ELR (cell line): ENCODE measurements at regions not wholly inside any gene's neighbourhood (a gene's known extent, or its start where the extent isn't known, plus 50 kb on each side); places are given as distances from the start of the nearest gene placed in this dataset.
A peak's percentile ranks its signal among the peaks of the same experiment; 100 is the strongest.
"Not testable (repeated sequence)": the region's sequence is repeated elsewhere in the genome, so short reads cannot be mapped to it uniquely, and the experiment has no call there.

Experiments used
- DNase-seq: peaks from one replicate; pipeline ENCODE4 v3.0.0-alpha.2; 2015; ENCODE audit warnings: low read depth

DNA sequence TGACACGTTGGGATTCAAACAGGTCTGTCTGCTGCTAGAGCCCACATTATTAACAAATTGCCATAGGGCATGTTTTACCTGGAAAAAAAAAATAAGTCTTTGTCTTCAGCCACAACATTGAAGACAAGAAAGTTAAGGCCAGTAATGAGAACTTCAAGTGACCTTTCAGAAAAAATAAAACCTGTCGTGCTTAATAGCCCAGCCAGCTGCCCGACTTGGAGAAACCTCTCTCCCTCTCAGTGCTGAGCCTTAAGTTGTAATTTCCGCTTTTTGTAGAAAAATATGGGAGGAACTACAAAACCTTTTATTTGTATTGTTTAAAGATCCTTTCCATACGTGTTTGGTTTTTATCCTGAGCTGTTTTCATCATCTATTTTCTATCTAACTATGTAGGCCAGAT, 454.3 kb upstream of the SLITRK6 start:
- DNase-seq = not testable (repeated sequence)

DNA sequence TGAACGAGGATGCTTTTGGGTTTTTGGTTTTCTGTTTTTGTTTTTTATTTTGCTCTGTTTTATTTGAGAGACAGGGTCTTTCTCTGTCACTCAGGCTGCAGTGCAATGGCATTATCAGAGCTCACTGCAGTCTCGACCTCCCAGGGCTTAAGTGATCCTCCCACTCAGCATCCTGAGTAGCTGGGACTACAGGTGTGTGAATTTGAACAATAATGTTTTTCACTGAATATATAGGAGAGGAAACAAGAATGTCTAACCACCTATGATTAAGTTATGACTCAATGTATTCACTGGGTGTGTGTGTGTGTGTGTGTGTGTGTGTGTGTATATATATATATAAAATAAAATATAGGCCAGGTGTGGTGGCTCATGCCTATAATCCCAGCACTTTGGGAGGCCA, 456.6 kb upstream of the SLITRK6 start:
- DNase-seq = not testable (repeated sequence)

DNA sequence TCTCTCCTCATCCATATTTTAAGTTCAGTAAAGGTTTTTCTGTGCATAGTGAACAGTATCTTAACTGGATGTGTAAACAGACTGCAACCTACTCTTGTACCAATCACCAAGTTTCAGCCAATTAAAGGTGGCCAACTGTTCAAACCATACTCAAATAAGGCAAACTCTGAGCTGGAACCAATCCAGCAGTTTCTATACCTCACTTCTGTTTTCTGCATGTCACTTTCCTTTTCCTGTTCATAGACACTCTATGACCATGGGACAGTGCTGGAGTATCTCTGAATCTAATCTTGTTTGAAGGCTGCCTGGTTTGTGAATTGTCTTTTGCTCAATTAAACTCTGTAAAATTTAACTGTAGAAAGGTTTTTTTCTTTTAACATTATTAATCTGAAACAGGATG, 470.3 kb upstream of the SLITRK6 start:
- DNase-seq = no peak

DNA sequence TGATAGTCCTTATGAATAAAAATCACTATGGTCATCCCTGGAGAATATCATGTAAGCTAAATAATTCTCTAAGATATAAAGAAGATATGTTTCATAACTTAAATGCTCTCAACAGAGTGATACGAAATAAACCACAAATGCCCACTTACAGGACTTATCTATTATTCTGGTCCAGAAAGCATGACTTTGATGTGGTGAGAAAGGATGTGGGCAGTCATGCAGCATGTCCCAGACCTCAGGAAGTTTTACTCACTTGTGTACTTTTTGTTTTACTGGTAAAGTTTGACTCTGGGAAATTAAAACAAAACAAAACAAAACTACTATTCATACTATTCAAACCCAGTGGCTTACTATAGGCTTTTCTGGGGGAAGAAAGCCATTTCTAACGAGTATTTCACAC, 483.2 kb upstream of the SLITRK6 start:
- peak; percentile 63 for DNase-seq

DNA sequence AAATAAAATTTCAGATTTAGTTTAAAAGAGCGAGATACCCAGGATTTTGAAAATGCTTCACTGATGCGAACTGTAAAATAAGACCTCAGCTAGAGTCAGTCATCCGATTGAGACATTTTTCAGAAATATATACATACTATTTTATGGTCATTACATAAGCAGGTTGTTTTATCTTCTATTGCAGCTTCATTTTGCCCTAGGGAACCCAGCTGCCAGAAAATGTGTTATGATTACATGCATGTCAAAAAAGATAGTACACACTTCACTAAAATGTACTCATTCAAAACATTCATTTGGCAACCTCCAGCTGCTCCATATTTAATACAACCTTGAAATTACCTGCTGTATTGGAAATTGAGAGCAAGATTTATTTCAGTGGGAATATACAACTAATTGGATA, 483.8 kb upstream of the SLITRK6 start:
- no peak for DNase-seq

DNA sequence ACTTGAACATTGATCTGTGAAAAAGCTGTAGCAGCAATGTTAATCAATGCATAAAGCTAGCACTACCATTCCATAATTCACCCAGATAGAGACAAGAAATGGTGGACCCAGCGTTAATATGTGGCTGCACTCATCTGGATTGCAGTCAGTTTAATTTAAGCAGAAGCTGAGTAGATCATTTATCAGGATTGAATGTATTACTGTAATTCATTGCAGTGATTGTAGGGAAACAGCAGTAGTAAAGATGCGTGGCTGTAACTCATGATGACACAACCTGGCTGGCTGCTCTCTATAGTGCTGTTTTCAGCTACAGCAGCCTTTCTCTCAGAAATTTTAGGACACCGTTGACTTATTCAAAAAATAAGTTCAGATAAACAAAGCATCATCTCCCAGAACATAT, 499.5 kb upstream of the SLITRK6 start:
- DNase-seq = peak; percentile 35

GRCh38 chr13:86299128-86299527, 499.9 kb upstream of the SLITRK6 start:
- DNase-seq = peak; percentile 10

DNA sequence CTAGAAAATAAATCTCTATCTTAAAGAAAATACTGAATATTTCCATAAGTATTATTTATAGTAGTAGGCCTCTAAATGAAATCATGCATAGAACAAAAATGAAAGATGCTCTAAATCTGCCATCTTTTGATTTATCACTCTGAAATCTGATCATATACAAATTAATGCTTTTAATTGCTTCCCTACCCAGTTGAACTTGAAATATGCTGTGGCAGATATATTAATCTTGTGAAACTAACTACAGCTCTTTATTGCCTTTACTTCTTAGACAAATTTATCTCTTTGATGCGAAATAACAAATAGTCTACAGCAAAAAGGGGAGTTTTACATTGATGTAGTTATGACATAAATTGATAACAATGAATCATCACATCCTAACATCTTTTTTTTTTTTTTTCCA, 510.7 kb upstream of the SLITRK6 start:
- DNase-seq = no peak

GRCh38 chr13:86313421-86313820, 514.2 kb upstream of the SLITRK6 start:
- no peak for DNase-seq

DNA sequence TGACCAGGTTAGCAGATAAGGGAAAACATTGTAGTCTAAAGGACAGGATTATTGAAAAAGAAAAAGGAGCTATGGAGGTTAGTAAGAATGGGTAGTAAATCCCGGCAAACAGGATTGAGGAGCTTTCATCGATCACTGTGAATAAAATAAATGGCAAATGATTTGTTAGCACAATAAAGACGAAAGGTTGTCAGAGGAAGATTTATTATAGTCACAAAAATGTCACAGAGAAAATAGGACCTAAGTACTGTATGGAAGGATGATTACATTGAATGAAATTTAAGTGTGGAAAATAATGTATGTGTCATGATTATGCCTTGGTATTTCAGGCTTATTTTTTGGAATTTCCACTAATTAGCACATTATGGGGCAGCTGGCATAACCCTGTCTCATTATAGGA, 519.2 kb upstream of the SLITRK6 start:
- DNase-seq = no peak

- DNase-seq = no peak
These were observed 525.0 kb upstream of the SLITRK6 start for GRCh38 chr13:86324191-86324590.

DNA sequence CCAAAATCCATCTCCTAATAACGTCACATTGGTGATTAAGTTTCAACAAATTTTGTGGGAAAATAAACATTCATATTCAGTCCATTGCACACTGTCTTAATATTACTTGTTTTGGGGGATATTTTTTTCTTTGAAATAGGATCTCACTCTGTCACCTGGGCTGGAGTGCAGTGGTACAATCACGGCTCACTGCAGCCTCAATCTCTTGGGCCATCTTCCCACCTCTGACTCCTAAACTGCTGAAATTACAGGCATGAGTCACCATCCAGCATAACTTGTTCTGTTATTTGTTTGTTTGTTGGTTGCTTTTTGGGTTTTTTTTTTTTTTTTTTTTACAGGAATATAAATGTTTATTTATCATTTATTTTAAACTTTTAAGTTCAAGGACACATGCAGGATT, 556.1 kb upstream of the SLITRK6 start:
- no peak for DNase-seq

GRCh38 chr13:86357106-86357505, 557.9 kb upstream of the SLITRK6 start:
- no peak for DNase-seq

- not testable (repeated sequence) for DNase-seq
These were observed 564.5 kb upstream of the SLITRK6 start for GRCh38 chr13:86363749-86364148.

- no peak for DNase-seq
These were observed 569.7 kb upstream of the SLITRK6 start for GRCh38 chr13:86368924-86369323.

DNA sequence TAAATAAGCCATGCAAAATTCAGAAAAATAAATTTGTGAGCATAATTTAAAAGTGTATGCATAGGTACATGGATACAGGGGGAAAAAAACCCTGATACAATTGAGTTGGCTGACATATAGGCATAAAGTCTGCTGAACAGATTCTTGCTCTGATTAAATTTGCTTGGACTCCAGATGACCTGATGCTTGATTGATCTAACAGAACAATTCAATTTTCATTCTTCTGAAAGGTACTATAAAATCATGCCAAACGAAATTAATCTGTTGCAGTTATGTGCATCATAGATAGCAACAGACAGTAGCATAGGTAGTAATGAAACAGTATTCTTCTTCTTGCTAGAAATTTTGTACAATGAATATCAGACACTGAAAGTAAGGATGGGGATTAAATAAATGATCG, 578.2 kb upstream of the SLITRK6 start:
- DNase-seq = no peak

DNA sequence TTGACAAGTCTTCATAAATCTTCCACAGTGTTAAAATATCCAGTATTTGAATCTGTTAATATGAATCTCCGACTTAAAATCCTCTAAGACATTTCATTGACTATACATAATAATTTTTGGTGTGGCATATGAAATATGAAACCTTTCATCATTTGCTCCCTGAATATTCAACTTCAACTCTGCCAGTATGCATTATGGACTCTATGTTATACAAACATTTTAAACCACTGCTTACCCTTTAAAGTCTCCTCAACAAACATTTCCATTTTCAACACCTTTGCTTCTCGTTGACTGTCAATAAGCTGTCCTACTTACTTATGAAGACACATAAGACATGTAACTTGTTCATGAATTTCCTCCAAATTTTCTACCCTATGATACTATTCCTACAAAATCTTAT, 579.4 kb upstream of the SLITRK6 start:
- no peak for DNase-seq

GRCh38 chr13:86383151-86383550, 583.9 kb upstream of the SLITRK6 start:
- DNase-seq = no peak

DNA sequence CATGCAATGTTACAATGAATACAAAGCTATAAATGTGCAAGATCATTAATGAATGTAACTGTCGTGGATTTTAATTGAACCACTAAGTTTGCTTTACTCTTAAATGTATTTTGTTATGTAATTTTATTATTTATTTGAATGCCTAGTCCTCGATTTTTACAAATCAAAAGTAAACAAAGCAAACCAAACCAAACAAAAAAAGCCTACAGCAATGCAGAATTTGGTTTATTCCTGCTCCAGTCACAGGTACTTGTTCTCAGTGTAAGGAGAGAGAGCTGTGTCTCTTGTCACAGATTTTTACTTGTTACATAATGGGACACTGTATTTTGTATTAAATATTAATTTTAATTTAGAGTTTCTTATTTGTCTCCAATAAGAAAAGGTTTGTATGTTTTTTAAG, 584.3 kb upstream of the SLITRK6 start:
- DNase-seq = no peak

DNA sequence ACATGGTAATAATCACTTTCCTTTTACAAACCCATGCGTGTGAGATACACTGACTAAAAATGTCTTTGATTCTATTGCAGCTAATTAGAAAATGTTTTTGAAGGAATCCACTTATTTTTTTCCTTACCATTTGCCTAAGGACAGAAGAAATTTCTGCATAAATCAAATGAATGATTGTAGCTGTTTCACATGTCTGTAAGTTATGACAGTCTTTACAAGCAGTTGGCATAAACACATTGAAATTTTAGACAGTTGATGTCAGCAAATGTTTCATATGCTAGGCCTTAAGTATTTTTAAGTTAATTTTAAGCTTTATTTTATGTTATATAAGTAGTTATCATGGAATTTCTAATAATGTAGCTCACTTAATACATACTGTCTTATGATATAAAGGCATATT, 598.4 kb upstream of the SLITRK6 start:
- DNase-seq = no peak

- no peak for DNase-seq
These were observed 600.4 kb upstream of the SLITRK6 start for GRCh38 chr13:86399572-86399971.

DNA sequence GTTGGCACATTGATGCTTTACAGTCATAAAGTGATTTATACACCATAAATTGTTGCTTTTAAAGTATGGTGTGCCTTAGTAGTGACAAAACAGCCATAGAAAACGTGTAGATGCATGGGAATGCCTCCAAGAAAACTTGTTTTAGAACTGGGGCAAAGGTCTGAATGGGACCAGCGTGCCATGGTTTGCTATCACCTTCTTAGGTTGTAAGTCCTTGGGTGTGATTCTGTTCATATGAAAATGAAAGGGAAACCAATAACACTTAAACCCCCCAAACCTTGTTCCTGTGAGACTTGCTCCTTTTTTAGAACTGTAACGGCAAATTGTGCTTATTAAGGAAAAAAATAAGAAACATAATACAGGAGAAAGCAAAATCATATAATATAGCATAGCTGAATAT, 603.3 kb upstream of the SLITRK6 start:
- peak; percentile 19 for DNase-seq

DNA sequence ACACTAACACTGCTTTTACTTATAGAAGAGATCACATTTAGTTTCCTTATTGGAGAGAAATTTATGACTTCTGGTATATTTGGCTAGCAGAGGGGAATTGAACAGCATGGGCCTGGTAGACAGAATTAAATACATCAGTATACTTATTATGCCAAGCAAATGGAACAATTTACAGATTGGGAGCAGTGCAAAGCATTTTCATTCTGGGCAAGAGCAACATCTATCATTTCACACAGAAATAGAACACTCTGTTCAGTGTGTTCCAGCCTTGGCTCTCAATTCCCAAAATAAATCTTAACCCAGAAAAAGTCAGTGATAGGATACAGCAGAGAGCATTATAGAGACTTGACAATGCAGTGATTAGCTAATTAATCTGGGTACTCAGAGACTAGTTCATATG, 604.0 kb upstream of the SLITRK6 start:
- DNase-seq = no peak

- DNase-seq = no peak
These were observed 610.4 kb upstream of the SLITRK6 start for GRCh38 chr13:86409466-86410241.
